Activated naive CD8-positive, alpha-beta T cell treated with anti-CD3 and anti-CD28 coated beads, Interleukin-2, amount 50 U/mL, for 16 hours (primary cell): ENCODE measurements at regions not wholly inside any gene's neighbourhood (a gene's known extent, or its start where the extent isn't known, plus 50 kb on each side); places are given as distances from the start of the nearest gene placed in this dataset.

Experiments
- DNase-seq: peaks from one replicate; pipeline ENCODE4 v3.0.0-alpha.2; 2020; ENCODE audit warnings: low read depth, low spot score

GRCh38 chr14:101066826-101067510 lies 163.4 kb upstream of the RTL1 start:
- no peak for DNase-seq

- no peak for DNase-seq
Measured at GRCh38 chr14:101068313-101069227, 165.0 kb upstream of the RTL1 start.

GRCh38 chr14:101069228-101069549 lies 165.7 kb upstream of the RTL1 start:
- no peak for DNase-seq

- no peak for DNase-seq
Measured at GRCh38 chr14:101069666-101070362, 166.3 kb upstream of the RTL1 start.

- no peak for DNase-seq
Measured at GRCh38 chr14:101070540-101071492, 167.3 kb upstream of the RTL1 start.

- DNase-seq: no peak
Measured at GRCh38 chr14:101071493-101071906, 168.0 kb upstream of the RTL1 start.

- no peak for DNase-seq
Measured at GRCh38 chr14:101072070-101072469, 168.5 kb upstream of the RTL1 start.

- DNase-seq: no peak
Measured at GRCh38 chr14:101072531-101072930, 169.0 kb upstream of the RTL1 start.

- DNase-seq: no peak
Measured at GRCh38 chr14:101072945-101073597, 169.5 kb upstream of the RTL1 start.

- DNase-seq: no peak
Measured at GRCh38 chr14:101073598-101073965, 170.1 kb upstream of the RTL1 start.

- DNase-seq: no peak
Measured at GRCh38 chr14:101074196-101075024, 170.9 kb upstream of the RTL1 start.

GRCh38 chr14:101075025-101075800 lies 171.7 kb upstream of the RTL1 start:
- DNase-seq: no peak

GRCh38 chr14:101075801-101076413 lies 172.4 kb upstream of the RTL1 start:
- no peak for DNase-seq

- DNase-seq: no peak
Measured at GRCh38 chr14:101076451-101077198, 173.1 kb upstream of the RTL1 start.

- no peak for DNase-seq
Measured at GRCh38 chr14:101077481-101078074, 174.1 kb upstream of the RTL1 start.

- no peak for DNase-seq
Measured at GRCh38 chr14:101078170-101078891, 174.8 kb upstream of the RTL1 start.

- DNase-seq: no peak
Measured at GRCh38 chr14:101078892-101079221, 175.3 kb upstream of the RTL1 start.
